Left lung (tissue), 4 donors: ENCODE measurements at regions not wholly inside any gene's neighbourhood (a gene's known extent, or its start where the extent isn't known, plus 50 kb on each side); places are given as distances from the start of the nearest gene placed in this dataset.

Experiments
- ATAC-seq: fragments of 200-7000 bp; cut with Tn5 transposase; one replicate; pipeline ENCODE4 v1.9.1; 2020; ENCODE audit warnings: moderate library complexity
- DNase-seq, 4 donors: peaks; one replicate each; pipeline ENCODE4 v3.0.0-alpha.2; 2013 to 2020
- H3K27ac ChIP-seq, 2 donors: fragments of 200-600 bp; sonication (generic) in 1 of 2; one replicate each; pipeline versions ENCODE4 v1.5.0 to v1.8.0; 2020 to 2021
- H3K27me3 ChIP-seq, 2 donors: fragments of 200-600 bp; sonication (generic) in 1 of 2; one replicate each; pipeline versions ENCODE4 v1.5.0 to v1.8.0; 2020 to 2021
- H3K36me3 ChIP-seq, 2 donors: fragments of 200-600 bp; sonication (generic) in 1 of 2; one replicate each; pipeline versions ENCODE4 v1.5.0 to v1.8.0; 2020 to 2021
- H3K4me1 ChIP-seq, 2 donors: fragments of 200-600 bp; one replicate each; pipeline ENCODE4 v1.8.0; 2021
- H3K4me3 ChIP-seq, 2 donors: fragments of 200-600 bp; sonication (generic) in 1 of 2; one replicate each; pipeline versions ENCODE4 v1.5.0 to v1.8.0; 2020 to 2021; ENCODE audit warnings: mild to moderate bottlenecking in 1 of 2
- H3K9me3 ChIP-seq, 2 donors: fragments of 200-600 bp; sonication (generic) in 1 of 2; one replicate each; pipeline versions ENCODE4 v1.5.0 to v1.8.0; 2020 to 2021
- CTCF ChIP-seq, 2 donors: fragments of 200-600 bp; sonication (generic) in 1 of 2; IDR thresholded peaks; one replicate each; pipeline versions ENCODE4 v1.5.0 to v1.8.0; 2021; ENCODE audit warnings: antibody characterized with exemption in 2 of 2
- intact Hi-C, 2 donors: fragments of 100-400 bp; cut with DNase I; formaldehyde crosslinking; loops; one replicate each; pipeline versions ENCODE4 v1.11.2 to v1.14.2; 2022
- donor health status: DM: no; HTN: yes; CAD: no.
- donor health status: DM: no; HTN: no; CAD: no.

DNA sequence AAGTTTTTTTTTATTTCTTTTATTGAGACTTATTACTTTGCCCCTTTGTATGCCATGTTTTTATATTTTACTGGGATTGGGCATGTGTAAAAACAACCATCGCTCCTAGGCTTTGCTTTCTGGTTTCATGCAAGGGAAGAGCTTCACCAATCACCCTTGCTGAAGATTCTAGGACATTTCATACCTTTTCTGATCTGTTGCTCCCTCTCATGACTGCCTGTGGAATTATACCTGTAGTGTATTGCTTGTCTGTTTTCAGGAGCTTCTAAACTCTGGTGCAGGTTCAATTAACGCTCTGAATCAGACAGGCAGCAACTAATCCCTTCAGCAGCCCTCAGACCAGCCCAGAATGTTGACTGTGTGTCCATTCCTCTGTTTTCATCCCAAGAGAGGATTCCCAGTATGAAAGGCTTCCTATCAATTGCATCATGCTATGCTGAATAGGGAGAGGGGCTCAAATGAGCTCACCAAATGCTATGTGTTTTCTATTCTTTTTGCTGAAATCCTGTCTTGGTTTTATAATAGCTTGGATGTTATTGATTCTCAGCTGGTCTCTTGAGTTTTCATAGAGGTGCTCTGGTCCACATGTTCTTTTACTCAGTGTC, 572.9 kb upstream of the CDH6 start:
- no peak for DNase-seq
- no peak overlapping the region for H3K27ac ChIP-seq
- ATAC-seq: no peak
- intact Hi-C loops: no loop called here
- H3K9me3 ChIP-seq: peaks cover 0 to 40% of the 10 kb centered on the region in 2 donors
- no peaks in the 10 kb centered on the region for H3K36me3 ChIP-seq
- no peak for TF ChIP-seq CTCF (IDR thresholded peaks at IDR 0.05)
- H3K4me3 ChIP-seq: no peak overlapping the region
- H3K27me3 ChIP-seq: no peaks in the 10 kb centered on the region
- H3K4me1 ChIP-seq: no peaks in the 10 kb centered on the region

DNA sequence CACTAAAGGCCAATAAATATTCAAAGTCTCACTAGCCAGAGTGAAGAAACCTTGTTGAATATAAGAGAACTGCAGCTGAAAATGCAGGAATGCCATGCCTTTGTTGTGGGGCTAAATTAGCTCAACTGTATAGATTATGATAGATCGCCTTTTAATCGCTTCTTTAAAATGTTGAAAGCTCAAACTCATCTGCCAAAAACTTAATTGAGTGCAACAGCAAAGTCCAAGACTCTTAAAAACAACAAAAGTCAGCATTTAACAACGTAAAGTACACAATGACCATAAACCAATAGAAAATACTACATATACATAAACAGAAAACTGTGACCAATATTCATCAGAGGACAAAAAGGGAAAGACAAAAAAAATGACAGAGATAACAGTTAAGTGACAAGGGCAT, 585.0 kb upstream of the CDH6 start:
- DNase-seq (peak in 2 of 4 donors; percentile 21 to 24), ATAC-seq (no peak)
- Histone ChIP-seq H3K9me3 (peaks cover 0 to 17% of the 10 kb centered on the region in 2 donors), H3K27me3 (no peaks in the 10 kb centered on the region), H3K36me3 (no peaks in the 10 kb centered on the region), H3K4me3 (no peak overlapping the region), H3K4me1 (no peaks in the 10 kb centered on the region), H3K27ac (no peak overlapping the region)
- TF ChIP-seq CTCF (IDR thresholded peaks at IDR 0.05): no peak
- intact Hi-C loops: no loop called here

DNA sequence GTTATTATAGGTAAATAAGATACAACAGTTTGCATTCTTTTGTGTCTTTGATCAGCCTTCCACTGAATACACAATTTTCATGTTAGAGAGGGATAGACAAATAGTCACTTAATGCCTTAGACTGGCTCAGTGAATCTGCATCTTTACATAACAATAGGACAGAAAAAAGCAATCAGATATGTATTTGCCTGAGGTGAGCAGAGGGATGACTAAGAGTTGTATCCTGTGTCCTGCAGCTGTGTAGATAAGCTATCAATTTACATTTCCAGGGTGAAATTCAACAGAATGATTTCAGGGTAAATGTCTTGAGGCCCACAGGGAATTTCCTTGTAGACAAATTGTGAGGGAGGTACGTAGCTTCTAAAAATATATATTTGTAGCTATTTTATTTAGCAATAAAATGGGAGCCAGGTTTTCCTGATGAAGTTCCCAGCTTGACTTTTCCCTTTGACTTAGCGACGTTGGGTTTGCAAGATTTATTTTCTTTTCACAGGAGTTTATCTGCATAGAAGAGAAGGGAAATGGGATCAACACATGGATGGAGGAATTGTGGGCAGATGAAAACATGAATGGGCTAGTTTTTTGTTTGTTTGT, 586.1 kb upstream of the CDH6 start:
- no peak overlapping the region for H3K4me3 ChIP-seq
- peaks cover 0 to 16% of the 10 kb centered on the region in 2 donors for H3K9me3 ChIP-seq
- DNase-seq (no peak), ATAC-seq (no peak)
- no peak overlapping the region for H3K27ac ChIP-seq
- no peaks in the 10 kb centered on the region for H3K36me3 ChIP-seq
- H3K27me3 ChIP-seq: no peaks in the 10 kb centered on the region
- TF ChIP-seq CTCF (IDR thresholded peaks at IDR 0.05): no peak
- no peaks in the 10 kb centered on the region for H3K4me1 ChIP-seq
- intact Hi-C loops: no loop called here

DNA sequence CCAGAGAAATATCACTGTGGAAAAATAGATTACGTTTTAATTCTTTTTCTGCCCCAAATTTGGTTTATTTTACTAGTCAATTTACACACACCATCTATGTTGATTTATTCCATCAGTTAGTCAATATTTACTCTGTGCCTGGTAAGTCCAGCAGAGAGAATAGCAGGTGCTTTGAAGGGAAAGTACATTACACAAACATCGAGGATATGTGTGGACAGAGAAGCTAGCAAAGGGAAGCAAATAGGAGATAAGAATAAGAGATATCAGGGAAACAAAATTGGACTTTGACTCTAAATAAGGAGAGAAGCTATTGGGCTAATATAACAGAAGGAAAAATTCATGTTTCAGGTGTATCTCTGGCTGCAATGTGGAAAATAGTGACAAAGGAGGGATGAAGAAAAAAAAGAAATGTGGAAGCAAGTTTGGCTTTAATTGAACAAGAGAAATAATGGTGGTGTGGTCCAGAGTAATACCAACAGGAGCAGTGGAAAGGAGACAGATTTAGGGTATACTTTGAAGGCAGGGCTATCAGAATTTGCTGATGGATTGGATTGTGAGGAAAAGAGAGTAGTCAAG, 587.7 kb upstream of the CDH6 start:
- intact Hi-C loops: no loop called here
- TF ChIP-seq CTCF (IDR thresholded peaks at IDR 0.05): no peak
- Histone ChIP-seq H3K4me3 (no peak overlapping the region), H3K9me3 (peaks cover 0 to 11% of the 10 kb centered on the region in 2 donors), H3K4me1 (no peaks in the 10 kb centered on the region), H3K27ac (no peak overlapping the region), H3K27me3 (no peaks in the 10 kb centered on the region), H3K36me3 (no peaks in the 10 kb centered on the region)
- no peak for ATAC-seq
- DNase-seq: no peak

DNA sequence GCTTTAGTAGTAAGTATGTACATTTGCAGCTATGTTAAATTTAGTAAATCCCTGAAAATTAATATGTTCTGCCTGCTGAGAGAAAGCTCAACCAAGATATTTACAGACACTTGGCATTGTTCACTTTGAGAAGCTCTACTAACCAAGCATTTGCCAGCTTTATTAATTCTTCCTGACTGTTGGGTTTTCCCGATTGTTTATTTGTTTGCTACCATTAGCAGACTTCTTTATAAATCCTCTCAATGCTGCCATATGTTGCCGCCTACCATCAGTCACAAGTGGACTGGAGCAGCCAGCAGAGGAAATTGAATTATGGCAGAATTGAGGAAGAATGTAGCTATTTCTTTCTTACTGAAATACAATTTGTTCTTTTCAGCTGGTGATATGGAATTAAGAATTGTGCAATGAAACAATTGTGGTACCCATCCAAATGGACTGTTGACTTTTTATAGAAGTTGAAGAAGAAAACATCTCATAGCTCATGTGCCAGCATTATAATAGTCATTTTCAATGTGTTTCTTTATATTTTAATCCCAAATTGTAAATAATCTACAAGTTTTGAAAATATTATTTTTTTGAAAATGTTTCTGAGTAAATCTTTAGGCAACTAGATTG, 588.7 kb upstream of the CDH6 start:
- H3K9me3 ChIP-seq: peaks cover 0 to 8% of the 10 kb centered on the region in 2 donors
- intact Hi-C loops: no loop called here

More for the DNA sequence above, 588.7 kb upstream of the CDH6 start:
- H3K27ac ChIP-seq: no peak overlapping the region
- H3K4me3 ChIP-seq: no peak overlapping the region
- DNase-seq (no peak), ATAC-seq (no peak)
- TF ChIP-seq CTCF (IDR thresholded peaks at IDR 0.05): no peak
- no peaks in the 10 kb centered on the region for H3K36me3 ChIP-seq
- no peaks in the 10 kb centered on the region for H3K27me3 ChIP-seq
- no peaks in the 10 kb centered on the region for H3K4me1 ChIP-seq
